ENCODE measurements at regions not wholly inside any gene's neighbourhood (a gene's known extent, or its start where the extent isn't known, plus 50 kb on each side); places are given as distances from the start of the nearest gene placed in this dataset.

DNA sequence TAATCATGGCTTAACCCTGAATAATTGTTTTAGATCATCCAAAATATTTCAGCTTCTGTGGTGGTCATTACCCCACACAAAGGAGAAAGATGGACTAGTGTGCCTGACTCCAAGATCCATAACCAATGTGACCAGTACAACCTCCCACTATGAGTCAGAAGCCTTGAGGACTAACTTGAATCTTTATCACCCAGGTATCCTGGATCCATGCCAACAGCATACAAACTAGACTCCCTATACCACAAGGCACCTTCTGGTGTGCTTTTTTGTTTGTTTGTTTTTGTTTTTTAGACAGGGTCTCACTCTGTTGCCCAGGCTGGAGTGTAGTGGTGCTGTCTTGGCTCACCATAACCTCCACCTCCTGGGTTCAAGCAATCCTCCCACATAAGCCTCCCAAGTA, 317.7 kb downstream of the VPS13C start:
- no peak for DNase-seq (ENCODE audit: low read depth)

DNA sequence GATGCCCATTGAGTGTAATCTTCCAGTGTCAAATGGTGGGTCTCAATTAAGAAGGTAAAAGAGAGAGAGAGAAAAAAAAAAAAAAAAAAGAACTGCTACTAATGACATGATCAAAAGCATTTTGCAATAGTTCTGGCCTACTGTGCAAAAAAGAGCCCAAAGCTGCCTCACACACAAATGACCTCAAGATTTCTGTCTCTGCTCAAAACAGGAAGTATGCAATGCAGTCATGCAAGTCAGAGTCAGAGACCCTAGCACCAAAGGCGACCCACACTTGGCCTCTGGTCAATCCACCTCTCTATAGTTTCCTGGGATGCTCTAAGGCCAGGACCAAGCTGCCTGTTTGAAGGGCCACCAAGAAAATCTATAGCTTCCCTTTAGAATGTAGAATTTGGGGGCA, 323.5 kb downstream of the VPS13C start:
- DNase-seq (ENCODE audit: low read depth), result no peak

DNA sequence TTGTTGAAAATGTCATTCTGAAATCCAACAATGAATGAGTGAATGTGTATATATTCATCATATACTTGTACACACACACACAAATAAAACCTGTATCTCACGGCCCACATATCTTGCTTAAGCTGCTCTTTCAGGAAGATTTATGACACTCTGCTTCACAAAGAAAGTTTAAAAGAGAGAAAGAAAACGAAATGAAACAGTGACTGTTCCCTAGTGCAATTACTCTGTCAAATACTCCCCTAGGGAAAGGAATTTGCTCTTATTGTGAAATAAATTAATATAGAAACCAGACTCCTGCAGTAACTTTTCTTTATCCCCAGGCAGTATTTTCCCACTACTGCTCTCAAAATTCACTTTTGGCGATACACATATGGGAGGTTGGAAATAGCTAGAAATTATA, 329.1 kb downstream of the VPS13C start:
- no peak for DNase-seq (ENCODE audit: low read depth)

- no peak for DNase-seq (ENCODE audit: low read depth)
Measured at GRCh38 chr15:61729646-61730045, 330.6 kb downstream of the VPS13C start.

DNA sequence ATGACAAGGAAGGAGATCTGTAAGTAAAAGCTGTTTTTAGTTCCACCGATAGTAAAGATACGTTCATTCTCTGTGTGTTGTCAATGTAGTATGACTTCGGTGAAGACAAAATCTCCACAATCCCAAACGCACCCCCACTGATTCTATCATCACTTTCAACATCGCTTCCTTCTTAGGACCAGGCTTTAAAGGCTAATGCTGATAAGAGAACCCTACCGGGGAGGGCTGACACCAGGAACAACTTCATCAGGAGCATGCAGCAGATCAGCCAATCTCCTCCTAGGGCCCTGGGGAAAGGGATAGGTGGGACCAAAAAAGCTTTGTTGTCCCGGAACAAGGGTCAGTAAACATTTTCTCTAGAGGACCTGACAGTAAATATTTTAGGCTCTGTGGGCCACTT, 334.1 kb downstream of the VPS13C start:
- no peak for DNase-seq (ENCODE audit: low read depth)

DNA sequence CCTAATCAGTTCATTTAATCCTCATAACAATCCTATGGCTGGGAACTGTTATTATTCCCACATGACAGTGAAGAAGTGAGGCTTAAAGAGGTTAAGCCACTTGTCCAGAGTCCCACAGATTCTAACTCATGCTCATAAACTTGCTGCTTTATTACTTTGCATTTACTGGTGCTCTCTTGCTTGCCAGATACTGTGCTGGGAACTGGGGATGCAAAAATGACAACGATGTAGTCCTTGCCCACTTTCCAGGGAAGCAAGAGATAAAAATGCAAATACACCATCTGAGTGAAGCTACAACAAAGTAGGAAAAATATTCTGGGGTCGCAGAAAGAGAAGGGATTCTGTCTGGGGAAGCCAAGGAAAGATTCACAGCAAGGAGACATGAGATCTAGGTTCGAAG, 335.0 kb downstream of the VPS13C start:
- no peak for DNase-seq (ENCODE audit: low read depth)

GRCh38 chr15:61724251-61724939, 335.9 kb downstream of the VPS13C start:
- no peak for DNase-seq (ENCODE audit: low read depth)

DNA sequence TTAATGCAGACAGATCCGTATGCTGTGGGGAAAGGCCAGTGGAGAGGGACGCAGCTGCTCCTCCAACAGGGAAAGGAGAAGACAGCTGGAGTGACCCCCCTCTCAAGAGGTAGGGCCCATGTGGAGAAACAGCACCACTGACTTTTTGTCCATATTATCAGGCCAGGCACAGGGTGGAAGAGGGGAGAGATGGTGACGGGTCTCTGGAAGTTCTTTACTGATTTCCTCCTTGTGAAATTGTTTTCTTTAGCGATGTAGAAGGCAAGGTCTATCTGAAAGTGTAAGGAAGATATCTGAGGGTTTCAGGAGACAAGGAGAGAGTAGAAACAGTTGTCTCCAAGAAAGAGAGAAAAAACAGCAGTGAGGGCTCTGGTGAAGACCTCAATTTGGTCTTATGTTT, 338.8 kb downstream of the VPS13C start:
- DNase-seq (ENCODE audit: low read depth), result no peak

DNA sequence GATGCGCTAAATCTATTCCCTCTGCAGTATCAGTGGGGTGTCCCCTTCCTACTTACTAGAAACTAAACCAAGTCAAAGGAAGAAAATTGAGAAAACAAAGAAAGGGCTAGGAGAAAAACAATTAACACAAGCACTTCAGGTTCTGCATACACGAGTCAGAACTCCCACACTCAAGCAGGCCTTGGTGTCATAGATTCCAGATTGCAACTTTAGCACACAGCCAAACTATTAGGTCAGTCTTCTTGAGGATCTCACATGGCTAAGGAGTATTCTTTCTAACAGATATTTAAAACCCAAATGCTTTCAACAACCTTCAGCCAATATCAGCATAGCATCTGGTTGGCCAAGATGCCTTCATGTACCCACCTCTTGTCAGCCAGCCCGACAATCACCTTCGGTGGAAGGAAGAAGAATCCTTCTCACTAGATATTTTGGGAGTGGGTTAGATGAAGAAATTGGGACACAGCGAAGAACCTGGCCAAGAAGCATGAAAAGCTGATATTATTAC, 340.0 kb downstream of the VPS13C start:
- DNase-seq (ENCODE audit: low read depth), result no peak

GRCh38 chr15:61715082-61715481, 345.2 kb downstream of the VPS13C start:
- DNase-seq (ENCODE audit: low read depth), result no peak

- no peak for DNase-seq (ENCODE audit: low read depth)
Measured at GRCh38 chr15:61712129-61712759, 348.0 kb downstream of the VPS13C start.

DNA sequence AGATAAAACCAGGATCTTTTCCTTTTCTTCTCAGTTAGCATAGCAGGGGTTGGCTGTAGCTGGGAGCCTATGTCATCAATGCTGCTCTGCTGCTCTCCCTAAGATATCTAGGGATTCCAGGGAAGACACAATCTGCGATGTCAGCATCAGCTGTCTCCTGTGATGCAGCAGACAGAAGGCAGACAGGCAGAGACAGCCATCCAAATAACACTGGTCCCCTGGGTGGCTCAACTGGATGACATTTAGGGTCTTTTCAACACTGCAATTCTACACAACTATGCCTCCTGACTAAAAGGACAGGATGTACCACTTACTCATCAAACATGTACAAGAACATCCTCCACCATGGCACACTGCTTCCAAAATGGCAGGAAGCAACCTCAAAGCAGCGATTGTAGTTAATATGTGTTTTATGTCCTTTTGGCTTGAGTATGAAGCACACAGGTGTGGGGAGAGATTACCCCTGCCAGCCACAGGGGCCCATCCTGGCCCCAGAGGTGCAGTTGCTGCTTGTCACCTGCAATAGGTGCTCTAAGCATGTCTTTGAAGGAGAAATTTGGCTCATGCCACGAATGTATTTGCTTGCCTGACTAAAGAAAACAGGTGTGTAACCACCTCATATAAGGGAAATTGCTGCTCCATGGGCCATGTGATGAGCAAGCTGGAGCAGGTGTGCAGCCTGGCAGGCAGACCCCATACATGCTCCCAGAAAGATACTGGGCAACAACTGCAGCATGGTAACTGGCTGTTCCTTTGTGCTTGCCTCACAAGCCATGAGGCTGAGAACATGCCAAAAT, 357.8 kb downstream of the VPS13C start:
- DNase-seq (ENCODE audit: low read depth), result no peak

GRCh38 chr15:61701455-61701854, 358.8 kb downstream of the VPS13C start:
- no peak for DNase-seq (ENCODE audit: low read depth)

GRCh38 chr15:61700803-61701202, 359.4 kb downstream of the VPS13C start:
- DNase-seq (ENCODE audit: low read depth), result no peak

DNA sequence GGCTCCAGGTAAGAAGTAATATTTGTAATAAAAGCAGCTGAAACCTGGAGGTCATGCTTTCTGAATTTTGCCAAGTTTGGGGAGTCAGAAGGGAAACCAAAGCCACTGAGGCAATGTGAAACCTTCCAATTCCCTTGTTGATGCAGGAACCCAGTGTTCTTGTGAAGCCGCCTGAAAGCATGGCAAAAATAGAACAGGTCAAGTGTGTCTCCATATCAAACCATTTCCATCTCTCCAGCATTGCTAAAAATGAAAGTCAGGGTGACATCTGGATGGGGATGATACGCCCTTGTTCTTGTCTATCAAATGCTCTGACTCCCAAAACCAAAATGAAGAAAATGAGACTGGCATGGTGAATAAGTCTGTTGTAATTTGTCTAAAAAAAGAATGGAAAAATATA, 362.5 kb downstream of the VPS13C start:
- no peak for DNase-seq (ENCODE audit: low read depth)

DNA sequence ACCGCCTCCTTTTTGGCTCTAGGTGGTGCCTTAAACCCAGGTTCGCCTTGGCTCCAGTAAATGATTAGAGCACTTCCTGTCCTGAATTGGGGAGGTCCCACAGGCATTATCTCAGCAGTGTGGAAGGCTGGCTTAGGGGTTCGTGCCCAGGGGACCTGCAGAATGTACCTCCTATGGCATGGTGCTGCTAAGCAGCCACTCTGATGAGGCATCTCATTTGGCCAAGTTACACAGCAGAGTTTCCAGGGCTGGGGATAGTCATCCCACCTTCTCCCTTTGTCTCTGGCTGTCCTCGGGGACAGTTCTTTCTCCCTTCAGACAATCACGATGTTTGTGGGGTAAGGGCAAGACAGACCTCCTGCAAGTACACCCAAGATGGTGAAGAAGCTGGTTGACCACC, 371.2 kb downstream of the VPS13C start:
- no peak for DNase-seq (ENCODE audit: low read depth)

- no peak for DNase-seq (ENCODE audit: low read depth)
Measured at GRCh38 chr15:61687651-61688050, 372.6 kb downstream of the VPS13C start.

GRCh38 chr15:61687124-61687523, 373.1 kb downstream of the VPS13C start:
- no peak for DNase-seq (ENCODE audit: low read depth)

- no peak for DNase-seq (ENCODE audit: low read depth)
Measured at GRCh38 chr15:61685971-61686370, 374.3 kb downstream of the VPS13C start.

GRCh38 chr15:61685534-61685933, 374.7 kb downstream of the VPS13C start:
- DNase-seq (ENCODE audit: low read depth), result no peak

DNA sequence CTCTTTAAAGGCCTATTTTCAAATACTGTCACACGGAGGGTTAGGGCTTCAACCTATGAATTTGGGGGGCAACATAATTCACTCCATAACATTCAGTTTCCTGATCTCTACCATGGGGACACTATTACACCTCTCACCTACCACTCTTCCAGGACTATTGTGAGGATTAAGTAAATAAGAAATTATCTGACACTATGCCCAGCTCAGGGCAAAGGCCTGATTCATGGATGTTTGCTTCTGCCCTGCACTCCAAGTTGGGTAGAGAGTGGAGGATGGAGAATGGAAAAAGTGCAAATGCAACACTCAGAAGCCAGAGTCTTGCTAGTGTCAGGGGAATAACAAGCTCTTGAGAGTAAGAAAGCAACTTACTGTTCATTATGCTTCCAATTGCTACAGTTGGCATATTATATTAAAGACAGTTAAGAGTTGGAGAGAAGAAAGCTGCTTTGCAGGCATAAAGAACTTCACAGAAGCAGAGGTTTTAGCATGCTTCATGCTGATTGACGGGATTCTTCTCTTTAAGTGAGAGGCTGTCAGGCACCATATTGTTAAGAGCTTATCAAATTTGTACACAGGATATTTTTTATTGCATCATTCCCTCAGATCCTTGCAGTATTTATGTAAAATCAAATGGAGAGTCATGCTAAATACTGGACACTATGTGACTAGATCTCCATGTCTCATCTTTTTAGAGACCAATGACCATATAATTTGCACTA, 375.3 kb downstream of the VPS13C start:
- no peak for DNase-seq (ENCODE audit: low read depth)

Measured in GM04503 (cell line).